22Rv1 (cell line): ENCODE measurements at regions not wholly inside any gene's neighbourhood (a gene's known extent, or its start where the extent isn't known, plus 50 kb on each side); places are given as distances from the start of the nearest gene placed in this dataset.

Source experiments
- CTCF ChIP-seq: fragments of 450-650 bp; IDR thresholded peaks from 2 replicates; pipeline ENCODE4 v1.5.1; 2017; ENCODE audit warnings: mild to moderate bottlenecking
- ZFX ChIP-seq: fragments of 450-650 bp; IDR thresholded peaks from 2 replicates; pipeline ENCODE4 v1.6.1; 2017; ENCODE audit warnings: antibody characterized with exemption, borderline replicate concordance

GRCh38 chrX:25998687-25999086 is 139.5 kb upstream of the MAGEB18 start:
- no peak for TF ChIP-seq CTCF
- TF ChIP-seq ZFX: no peak
